HuH-7 (cell line): ENCODE measurements at regions not wholly inside any gene's neighbourhood (a gene's known extent, or its start where the extent isn't known, plus 50 kb on each side); places are given as distances from the start of the nearest gene placed in this dataset.
"Not testable (repeated sequence)": the region's sequence is repeated elsewhere in the genome, so short reads cannot be mapped to it uniquely, and the experiment has no call there.

ENCODE experiments used
- DNase-seq: peaks from one replicate; pipeline ENCODE4 v3.0.0; 2011; ENCODE audit warnings: low spot score

DNA sequence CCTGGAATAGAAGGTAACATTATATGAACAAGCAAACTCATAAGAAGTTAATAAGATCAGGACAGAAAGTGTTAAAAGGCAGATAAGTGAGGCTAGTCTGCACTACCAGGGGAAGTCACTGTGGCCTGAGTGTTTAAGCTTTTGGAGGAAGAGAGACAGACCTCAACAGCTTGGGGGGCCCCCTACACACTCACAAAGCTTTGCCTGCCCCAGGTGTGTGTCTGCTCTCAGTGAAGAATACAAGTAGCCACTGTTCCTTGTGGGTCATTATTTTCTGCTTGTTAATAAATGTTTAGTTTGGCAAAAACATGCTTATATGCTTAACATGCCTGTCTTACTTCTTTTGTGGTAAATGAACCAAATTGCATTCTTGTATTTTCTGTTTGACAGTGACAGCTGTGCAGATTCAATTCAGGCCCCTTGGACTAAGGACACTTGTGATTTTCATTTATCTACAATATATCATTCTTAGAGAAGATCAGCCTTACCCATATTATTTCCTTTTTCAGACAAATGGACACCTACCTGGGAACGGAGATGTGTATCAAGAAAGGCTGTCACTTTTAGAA, 50.7 kb upstream of the C12orf71 start:
- no peak for DNase-seq

DNA sequence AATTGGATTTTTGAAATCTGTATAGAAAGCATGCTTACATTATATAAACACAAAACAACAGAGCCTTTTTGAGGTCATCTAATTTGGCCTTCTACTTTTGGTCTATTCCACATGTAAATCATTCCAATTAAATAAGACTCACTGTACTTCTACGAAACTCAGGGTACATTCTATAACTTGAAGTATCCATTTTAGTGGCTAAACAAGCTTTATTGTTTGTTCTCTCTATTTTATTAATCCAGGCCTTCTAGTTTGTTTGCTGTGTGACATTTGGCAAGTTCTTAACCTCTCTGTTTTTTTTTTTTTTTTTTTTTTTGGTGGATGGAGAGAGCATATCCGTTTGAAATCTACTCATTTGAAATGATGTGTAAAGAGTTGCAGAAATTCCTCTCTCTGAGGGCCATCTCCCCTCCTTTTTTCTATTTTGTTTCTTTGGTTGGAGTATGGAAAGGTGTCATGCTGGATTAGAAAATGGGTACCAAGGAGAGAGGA, 58.1 kb upstream of the C12orf71 start:
- no peak for DNase-seq

DNA sequence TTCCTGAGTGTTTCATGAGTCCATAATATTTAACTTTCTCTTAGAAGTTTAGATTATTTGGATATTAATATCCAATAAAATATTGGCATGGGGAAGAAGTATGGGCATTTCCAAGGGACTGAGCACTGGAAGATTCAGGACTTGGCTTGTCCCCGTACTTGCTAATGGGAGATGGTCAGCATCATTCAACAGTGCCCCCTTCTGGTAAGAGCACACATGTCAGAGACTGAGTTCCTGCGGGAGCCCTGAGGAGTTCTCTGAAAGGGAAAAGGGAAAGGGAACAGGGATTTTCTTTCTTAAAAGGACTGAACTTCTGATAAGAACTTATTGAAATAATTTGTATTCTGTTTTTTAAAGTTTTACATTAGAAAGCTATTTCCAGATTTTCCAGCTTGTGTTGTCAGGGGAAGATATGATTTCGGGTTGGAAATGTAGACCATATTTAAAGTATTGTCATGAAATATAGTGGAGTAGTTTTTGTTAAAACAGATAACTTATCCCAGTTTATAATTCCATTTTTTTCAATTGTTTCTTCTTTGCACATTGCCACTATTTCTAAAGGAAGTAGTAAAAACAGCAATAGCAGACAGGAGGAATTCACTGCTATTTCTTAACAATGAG, 59.8 kb upstream of the C12orf71 start:
- peak; percentile 65 for DNase-seq

DNA sequence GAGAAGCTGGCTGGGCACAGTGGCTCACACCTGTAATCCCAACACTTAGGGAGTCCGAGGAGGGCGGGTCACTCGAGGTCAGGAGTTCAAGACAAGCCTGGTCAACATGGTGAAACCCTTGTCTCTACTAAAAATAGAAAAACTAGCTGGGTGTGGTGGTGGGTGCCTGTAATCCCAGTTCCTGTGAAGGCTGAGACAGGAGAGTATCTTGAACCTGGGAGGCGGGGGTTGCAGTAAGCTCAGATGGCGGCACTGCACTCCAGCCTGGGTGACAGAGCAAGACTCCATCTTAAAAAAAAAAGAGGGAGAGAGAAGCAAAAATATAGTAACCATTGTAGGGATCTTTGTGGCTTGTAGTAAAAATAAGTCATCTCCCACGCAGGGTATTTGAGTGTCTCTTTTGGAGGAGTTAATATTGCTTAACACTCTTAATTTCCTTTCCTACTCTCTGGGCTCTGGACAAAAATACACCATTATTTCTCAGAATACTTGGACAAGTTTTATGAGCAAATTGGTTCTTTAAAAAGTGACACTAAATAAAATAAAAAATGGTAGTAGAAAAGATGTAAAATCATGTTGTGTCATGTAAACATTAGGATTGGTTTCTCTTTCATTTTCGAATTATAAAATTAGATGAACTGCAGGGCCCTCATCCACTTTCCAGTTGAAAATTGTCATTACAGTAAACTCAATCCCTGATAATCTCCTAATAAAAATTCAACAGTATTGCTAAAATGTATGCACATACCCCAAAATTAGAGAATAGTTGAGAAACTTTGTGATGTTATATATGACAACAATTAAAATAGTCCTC, 61.1 kb upstream of the C12orf71 start:
- DNase-seq = no peak

DNA sequence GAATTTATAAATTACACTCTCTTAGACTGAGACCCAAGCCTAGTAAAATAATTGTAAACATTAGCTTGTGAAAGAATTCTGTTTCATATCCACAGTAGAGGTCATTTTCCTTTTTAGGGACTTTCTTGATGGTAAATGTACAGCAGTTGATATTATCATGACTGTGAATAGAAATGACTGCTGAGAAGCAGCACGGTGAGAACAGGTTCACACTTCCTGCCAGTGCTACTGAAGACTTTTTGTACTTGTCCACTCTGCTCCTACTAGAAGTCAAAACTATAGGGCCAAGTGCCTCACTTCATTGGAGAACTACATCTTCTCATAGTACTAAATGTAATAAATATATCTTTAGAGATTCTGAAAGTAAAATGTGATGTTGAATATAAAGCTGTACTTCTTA, 63.3 kb upstream of the C12orf71 start:
- not testable (repeated sequence) for DNase-seq

DNA sequence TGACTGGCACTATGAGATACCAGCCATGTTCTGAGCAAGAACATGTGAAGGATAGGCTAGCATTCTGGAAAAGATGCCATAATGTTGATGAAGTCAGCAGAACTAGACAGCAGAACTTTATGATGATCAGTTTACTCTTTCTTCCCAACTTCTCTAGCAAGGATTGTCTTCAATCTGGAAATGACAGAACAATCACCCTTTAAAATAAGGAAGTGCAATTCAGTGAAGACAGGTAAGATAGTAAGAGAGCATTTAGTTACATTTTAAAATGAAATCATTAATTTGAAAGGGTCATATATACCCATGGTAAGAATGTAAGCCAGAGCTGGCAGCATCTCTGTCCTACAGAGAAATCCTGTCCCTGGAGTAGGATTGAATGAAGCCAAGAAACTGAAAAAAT, 66.0 kb upstream of the C12orf71 start:
- no peak for DNase-seq

DNA sequence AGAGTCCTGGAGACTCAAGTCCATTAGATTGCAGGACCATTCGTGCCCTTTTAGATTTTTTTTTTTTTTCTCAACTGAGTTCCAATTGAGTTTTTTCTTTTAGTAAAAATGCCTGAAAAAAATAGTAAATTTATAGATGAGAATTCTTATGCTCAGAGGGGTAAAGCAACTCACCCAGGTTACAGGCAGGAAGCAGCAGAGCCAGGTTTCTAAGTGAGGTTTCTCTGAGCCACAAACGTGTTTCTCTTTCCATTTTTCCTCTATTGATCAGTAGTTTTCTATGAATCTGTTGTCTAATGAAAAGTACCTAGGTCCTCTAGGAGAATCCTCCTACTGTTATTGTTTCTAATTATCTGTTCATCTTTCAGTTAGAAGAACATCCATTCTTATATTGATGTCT, 66.4 kb upstream of the C12orf71 start:
- DNase-seq = no peak

DNA sequence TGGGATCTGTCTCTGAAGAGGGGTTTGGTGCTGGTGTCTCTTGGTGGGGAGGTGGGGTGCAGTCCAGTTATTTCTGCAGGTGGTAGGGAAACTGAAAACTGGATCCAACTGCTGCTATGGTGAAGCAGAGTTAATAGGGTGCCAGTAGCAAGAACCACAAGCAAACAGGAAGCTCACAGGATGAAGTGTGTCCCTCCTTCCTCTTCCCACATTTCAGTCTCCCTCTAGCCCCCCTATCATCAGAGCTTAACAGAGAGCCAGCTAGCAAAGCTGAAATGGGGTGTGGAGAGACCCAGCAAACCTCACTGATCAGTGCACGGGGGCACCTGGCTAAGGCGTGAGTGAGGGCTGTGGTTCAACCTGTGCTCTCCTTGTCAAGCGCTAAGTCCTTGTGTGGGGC, 69.1 kb upstream of the C12orf71 start:
- no peak for DNase-seq

DNA sequence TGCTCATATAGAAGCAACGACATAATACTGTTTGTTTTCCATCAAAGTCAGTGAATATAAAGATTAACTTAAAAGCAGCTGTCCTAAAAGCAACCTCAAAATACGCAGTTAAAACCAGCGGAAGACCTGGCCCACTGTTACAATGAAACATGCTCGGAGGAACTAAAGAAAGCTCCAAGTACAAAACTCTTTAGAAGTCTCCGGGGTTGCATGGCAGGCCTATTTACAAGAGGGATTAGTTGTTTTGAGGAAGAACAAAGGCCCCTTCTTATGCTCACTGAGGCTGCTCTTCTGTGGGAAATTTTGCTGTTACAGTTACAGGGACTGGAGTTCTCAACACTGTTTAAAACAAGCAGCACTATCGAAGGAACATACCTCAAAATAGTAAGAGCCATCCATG, 75.9 kb upstream of the C12orf71 start:
- DNase-seq = no peak

DNA sequence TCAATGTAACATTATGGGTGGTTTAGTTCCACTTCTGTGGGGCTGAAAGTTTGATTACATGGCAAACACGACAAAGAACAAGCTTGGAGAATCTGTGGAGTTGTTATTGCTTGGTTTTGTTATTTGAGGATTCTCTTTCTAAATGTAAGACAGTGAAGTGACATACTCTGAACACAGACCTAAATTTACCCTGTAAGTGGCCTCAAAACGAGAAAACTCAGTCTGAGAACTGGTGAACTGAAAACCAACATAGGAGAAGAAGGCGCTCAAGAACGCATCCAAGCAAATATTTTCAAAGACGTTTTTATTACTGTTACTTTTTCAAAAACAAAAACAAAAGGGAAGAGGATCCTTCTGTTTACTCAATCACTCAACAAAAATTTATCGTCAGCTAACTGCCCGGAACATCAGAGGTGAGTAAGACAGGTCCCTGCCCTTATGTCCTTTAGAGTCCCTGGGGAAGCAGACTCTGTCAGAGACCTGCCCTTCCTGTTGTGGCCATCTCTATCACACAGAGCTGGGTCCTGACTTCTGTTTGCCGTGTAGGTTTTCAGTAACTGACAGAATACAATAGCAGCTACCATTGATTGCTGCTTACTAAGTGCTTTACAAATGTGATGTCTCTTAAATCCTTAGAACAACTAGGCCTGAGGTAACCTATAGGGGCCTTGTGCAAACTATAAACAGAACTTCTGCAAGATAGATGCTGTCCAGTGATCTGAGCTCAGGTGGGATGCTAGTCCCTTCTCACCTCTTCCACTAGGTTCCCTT, 79.3 kb upstream of the C12orf71 start:
- DNase-seq = no peak

DNA sequence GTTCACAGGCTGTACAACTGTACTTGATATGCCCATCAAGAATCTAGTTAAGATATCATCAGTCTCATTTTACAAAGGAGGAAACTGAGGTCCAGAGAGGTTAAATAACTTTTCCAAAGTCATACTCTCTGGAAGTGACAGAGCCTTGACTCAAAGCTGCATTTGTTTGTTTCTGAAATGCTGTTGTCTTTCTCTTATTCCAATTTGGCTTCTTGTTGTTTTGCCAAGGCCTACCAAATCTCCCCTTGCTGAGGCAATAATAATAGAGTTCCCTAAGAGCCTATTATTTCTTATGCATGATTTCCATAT, 79.8 kb upstream of the C12orf71 start:
- no peak for DNase-seq

DNA sequence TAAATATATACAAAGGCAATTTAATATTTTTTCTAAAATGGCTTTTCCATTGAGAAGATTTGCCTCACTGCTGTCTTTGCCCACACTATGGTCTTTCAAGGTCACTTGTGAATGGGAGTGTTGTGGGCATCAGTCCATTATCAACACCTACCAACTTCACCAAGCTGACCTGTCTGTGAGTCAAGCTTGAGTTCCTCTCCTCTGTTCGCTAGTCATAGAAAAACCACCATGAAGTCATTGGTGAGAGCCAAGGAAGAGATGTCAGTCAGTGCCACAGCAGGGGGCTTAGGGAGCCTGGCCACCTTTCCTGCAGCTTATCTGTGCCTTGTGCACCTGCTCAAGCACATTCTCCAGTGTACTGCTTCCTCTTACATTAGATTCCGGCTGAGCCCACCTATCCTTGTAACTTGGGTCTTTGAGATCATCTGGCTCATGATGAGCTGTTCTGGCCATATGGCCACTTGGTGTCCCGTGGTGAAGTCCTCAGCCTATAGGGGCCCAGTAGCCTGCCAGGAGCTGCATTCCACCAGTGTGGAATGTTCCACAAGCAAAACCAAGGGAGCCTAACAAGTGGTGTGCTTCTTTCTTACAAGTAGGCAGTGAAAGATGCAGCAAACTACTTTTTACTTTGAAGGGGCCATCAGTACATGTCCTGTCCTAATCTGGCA, 80.8 kb upstream of the C12orf71 start:
- DNase-seq = no peak

DNA sequence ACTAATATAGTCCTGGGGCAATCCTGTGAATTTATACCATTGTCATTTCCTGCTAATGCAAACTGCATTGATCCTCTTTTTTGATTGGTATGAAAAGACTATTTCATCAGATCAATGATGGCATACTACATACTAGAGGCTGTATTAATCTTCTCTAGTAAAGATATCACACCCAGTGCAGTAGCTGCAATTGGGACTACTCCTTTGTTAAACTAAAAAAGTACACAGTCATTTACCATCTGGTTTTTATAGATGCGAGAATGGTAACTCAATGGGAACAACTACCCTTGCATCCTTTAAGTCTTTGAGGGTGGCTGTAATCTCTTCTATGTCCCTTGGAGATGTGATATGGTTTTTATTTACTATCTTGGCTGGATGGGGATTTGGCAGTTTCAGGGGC, 80.2 kb upstream of the STK38L start:
- no peak for DNase-seq

DNA sequence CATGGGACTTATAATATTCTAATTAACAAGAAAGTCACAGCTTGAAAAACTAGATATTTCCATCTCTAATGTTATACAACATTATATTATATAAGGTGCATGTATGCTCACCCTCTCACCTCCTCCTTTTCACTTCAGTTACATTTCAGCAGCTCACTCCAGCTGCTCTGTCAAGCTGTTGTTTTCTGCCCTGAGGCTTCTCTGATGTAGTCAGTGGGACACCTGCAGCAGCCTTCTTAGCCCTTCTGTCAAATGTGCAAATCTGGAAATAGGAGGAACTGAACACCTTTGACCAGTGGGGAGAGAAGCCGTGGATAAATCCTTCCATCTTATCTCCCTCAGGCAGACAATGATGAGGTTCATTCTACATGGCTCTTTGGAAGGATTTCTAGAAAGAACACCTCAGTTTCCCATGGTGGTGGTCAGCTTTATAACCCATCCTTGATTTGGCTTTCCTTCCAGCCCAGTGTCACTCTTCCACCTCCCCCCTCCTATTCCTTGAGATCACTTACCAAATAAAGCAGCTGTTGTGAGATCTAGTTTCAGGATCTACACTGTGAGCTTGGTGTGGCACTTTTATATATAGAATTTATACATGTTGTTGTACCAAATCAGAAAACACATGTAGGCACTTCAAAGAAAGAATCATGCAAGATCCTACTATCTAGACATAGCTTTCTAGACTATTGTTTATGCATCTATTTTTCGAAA, 79.6 kb upstream of the STK38L start:
- DNase-seq = no peak

DNA sequence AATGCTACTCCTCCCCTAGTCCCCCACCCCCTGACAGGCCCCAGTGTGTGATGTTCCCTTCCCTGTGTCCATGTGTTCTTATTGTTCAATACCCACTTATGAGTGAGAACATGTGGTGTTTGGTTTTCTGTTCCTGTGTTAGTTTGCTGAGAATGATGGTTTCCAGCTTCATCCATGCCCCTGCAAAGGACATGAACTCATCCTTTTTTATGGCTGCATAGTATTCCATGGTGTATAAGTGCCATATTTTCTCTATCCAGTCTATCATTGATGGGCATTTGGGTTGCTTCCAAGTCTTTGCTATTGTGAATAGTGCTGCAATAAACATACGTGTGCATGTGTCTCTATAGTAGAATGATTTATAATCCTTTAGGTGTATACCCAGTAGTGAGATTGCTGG, 78.1 kb upstream of the STK38L start:
- DNase-seq = not testable (repeated sequence)

DNA sequence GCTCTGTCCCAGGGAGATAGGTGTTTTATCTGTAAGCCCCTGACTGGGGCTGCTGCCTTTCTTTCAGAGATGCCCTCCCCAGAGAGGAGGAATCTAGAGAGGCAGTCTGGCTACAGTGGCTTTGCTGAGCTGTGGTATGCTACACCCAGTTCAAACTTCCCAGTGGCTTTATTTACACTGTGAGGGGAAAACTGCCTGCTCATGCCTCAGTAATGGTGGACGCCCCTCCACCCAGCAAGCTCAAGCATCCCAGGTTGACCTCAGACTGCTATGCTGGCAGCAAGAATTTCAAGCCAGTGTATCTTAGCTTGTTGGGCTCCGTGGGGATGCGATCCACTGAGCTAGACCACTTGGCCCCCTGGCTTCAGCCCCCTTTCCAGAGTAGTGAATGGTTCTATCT, 72.6 kb upstream of the STK38L start:
- not testable (repeated sequence) for DNase-seq

DNA sequence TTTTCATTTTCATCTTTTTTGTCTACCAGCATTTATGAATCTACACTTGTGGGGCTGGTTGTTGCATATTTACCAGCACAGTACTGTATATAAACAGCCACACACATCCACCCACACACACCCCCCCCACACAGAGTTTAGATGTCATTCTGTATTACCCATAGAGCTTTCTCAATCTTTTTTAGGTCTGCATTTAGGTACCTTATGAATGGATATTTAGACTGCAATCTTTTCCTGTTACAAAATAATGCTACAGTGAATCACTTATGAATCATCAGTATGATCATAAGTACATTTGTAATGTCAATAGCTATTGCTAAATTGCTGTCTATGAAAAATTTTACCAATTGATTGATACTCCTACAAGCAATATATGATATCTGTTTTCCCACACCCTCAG, 67.3 kb upstream of the STK38L start:
- DNase-seq = no peak

DNA sequence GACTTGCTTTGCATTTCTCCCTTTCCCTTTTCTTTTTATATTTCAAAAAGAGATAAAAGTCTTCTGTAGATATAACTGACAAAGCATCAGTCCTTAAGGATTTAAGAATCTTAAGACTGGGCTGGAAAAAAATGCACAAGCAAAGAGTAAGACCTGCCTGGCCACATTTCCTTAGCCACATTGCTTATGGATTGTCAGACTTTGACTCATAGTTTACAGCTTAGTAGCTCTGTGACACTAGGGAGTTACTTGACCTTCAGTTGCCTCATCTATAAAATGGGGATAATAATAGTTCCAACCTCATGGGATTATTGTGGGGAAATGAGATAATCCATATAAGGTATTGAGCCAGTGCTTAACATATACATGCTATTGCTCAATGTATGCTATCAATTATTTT, 66.4 kb upstream of the STK38L start:
- DNase-seq = no peak

DNA sequence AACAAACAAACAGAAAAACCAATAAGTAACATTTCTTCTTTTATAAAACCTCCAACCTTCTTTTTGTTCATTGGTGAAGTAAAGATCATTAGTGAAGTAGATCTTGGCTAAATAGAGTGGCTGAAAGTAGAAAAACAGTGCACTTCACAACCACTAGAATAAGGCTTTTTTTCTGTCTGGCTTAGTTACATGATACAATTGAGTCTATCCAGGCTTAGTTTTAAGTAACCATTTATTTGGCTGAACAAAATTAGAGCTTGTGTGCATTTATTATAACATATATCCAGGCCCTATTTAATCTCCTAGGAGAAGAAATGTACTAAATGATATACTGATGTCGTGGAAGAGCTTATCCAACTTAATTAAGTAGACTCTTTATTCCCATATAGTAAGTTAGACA, 65.8 kb upstream of the STK38L start:
- no peak for DNase-seq

DNA sequence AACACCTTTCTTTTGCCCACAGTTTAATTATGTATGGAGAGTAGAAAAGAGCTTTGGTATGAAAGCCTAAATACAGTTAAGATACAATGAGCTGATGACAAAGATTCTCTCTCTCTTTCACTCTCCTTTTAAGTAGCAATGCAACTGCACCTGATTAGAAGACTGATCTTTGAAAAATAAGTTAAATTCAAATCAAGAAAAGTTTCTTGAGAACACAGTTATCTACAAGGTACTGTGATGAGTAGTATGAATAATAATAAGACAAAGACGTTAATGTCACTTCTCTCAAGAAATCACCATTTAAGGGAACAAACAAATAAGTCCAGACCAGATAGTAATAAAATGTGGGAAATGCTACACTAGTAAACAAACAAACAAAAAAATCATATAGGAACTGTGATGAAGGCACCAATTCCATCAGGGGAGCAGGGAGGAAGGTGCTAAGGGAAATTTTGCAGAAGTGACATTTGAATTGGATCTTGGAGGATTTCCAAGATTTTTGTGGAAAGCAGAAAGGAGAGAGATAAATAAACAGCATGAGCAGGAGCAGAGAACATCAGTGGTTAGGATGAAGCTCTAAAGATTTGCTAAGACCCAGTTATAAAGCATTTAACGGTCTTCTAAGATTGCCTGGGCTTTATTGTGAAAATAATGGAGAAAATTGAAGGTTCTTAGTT, 65.2 kb upstream of the STK38L start:
- DNase-seq = no peak
